ENCODE measurements at regions not wholly inside any gene's neighbourhood (a gene's known extent, or its start where the extent isn't known, plus 50 kb on each side); places are given as distances from the start of the nearest gene placed in this dataset.

GRCh38 chr14:29223947-29224346 is 457.4 kb downstream of the FOXG1 start:
- Mint-ChIP-seq H3K4me3 (no peak overlapping the region), H3K27me3 (no peaks in the 10 kb centered on the region), H3K9me3 (peaks cover 0 to 7% of the 10 kb centered on the region in 2 donors), H3K27ac (no peak overlapping the region), H3K4me1 (no peaks in the 10 kb centered on the region)
- ATAC-seq (no peak), DNase-seq (no peak)

- no peaks in the 10 kb centered on the region for H3K4me1 Mint-ChIP-seq
- no peaks in the 10 kb centered on the region for H3K9me3 Mint-ChIP-seq
- no peak overlapping the region for H3K27ac Mint-ChIP-seq
- no peaks in the 10 kb centered on the region for H3K27me3 Mint-ChIP-seq
- H3K4me3 Mint-ChIP-seq, result no peak overlapping the region
- DNase-seq (no peak), ATAC-seq (no peak)
Measured at GRCh38 chr14:29227631-29228030, 461.0 kb downstream of the FOXG1 start.

- ATAC-seq (no peak), DNase-seq (no peak)
- Mint-ChIP-seq H3K9me3 (no peaks in the 10 kb centered on the region), H3K27me3 (no peaks in the 10 kb centered on the region), H3K4me1 (no peaks in the 10 kb centered on the region), H3K4me3 (no peak overlapping the region), H3K27ac (no peak overlapping the region)
Measured at GRCh38 chr14:29232153-29232552, 465.6 kb downstream of the FOXG1 start.

- no peaks in the 10 kb centered on the region for H3K27me3 Mint-ChIP-seq
- ATAC-seq, result no peak
- H3K9me3 Mint-ChIP-seq, result no peaks in the 10 kb centered on the region
- H3K27ac Mint-ChIP-seq, result no peak overlapping the region
- no peak overlapping the region for H3K4me3 Mint-ChIP-seq
- no peaks in the 10 kb centered on the region for H3K4me1 Mint-ChIP-seq
- DNase-seq, result no peak
Measured at GRCh38 chr14:29232711-29233110, 466.1 kb downstream of the FOXG1 start.

GRCh38 chr14:29233188-29233587 is 466.6 kb downstream of the FOXG1 start:
- H3K27me3 Mint-ChIP-seq, result no peaks in the 10 kb centered on the region
- no peaks in the 10 kb centered on the region for H3K4me1 Mint-ChIP-seq
- no peak overlapping the region for H3K4me3 Mint-ChIP-seq
- DNase-seq, result no peak
- no peaks in the 10 kb centered on the region for H3K9me3 Mint-ChIP-seq
- ATAC-seq, result no peak
- no peak overlapping the region for H3K27ac Mint-ChIP-seq

- DNase-seq (no peak), ATAC-seq (no peak)
- H3K9me3 Mint-ChIP-seq, result no peaks in the 10 kb centered on the region
- no peaks in the 10 kb centered on the region for H3K4me1 Mint-ChIP-seq
- no peak overlapping the region for H3K27ac Mint-ChIP-seq
- H3K27me3 Mint-ChIP-seq, result no peaks in the 10 kb centered on the region
- H3K4me3 Mint-ChIP-seq, result no peak overlapping the region
Measured at GRCh38 chr14:29235991-29236390, 469.4 kb downstream of the FOXG1 start.

GRCh38 chr14:29236401-29236800 is 469.8 kb downstream of the FOXG1 start:
- no peak overlapping the region for H3K4me3 Mint-ChIP-seq
- ATAC-seq, result no peak
- no peak overlapping the region for H3K27ac Mint-ChIP-seq
- no peaks in the 10 kb centered on the region for H3K4me1 Mint-ChIP-seq
- H3K9me3 Mint-ChIP-seq, result no peaks in the 10 kb centered on the region
- no peak for DNase-seq
- H3K27me3 Mint-ChIP-seq, result no peaks in the 10 kb centered on the region

GRCh38 chr14:29236848-29237247 is 470.3 kb downstream of the FOXG1 start:
- no peaks in the 10 kb centered on the region for H3K4me1 Mint-ChIP-seq
- no peak overlapping the region for H3K27ac Mint-ChIP-seq
- H3K9me3 Mint-ChIP-seq, result no peaks in the 10 kb centered on the region
- DNase-seq (no peak), ATAC-seq (no peak)
- no peaks in the 10 kb centered on the region for H3K27me3 Mint-ChIP-seq
- no peak overlapping the region for H3K4me3 Mint-ChIP-seq

GRCh38 chr14:29240066-29240465 is 473.5 kb downstream of the FOXG1 start:
- Mint-ChIP-seq H3K4me1 (no peaks in the 10 kb centered on the region), H3K27me3 (no peaks in the 10 kb centered on the region), H3K27ac (no peak overlapping the region), H3K4me3 (no peak overlapping the region), H3K9me3 (peaks cover 7 to 13% of the 10 kb centered on the region in 2 donors)
- ATAC-seq (no peak), DNase-seq (no peak)

GRCh38 chr14:29242755-29243754 is 476.5 kb downstream of the FOXG1 start:
- Mint-ChIP-seq H3K27me3 (no peaks in the 10 kb centered on the region), H3K4me1 (no peaks in the 10 kb centered on the region), H3K9me3 (peaks cover 16 to 35% of the 10 kb centered on the region in 2 donors), H3K27ac (no peak overlapping the region), H3K4me3 (no peak overlapping the region)
- ATAC-seq (no peak), DNase-seq (no peak)

GRCh38 chr14:29255692-29256091 is 489.1 kb downstream of the FOXG1 start:
- Mint-ChIP-seq H3K27ac (no peak overlapping the region), H3K27me3 (no peaks in the 10 kb centered on the region), H3K4me3 (no peak overlapping the region), H3K4me1 (no peaks in the 10 kb centered on the region), H3K9me3 (peaks cover 8 to 32% of the 10 kb centered on the region in 2 donors)
- no peak for DNase-seq
- ATAC-seq, result no peak

- H3K27me3 Mint-ChIP-seq, result no peaks in the 10 kb centered on the region
- no peaks in the 10 kb centered on the region for H3K4me1 Mint-ChIP-seq
- ATAC-seq, result no peak
- DNase-seq, result no peak
- no peak overlapping the region for H3K4me3 Mint-ChIP-seq
- H3K9me3 Mint-ChIP-seq, result peaks cover 16 to 32% of the 10 kb centered on the region in 2 donors
- no peak overlapping the region for H3K27ac Mint-ChIP-seq
Measured at GRCh38 chr14:29262979-29263378, 496.4 kb downstream of the FOXG1 start.

GRCh38 chr14:29264865-29265264 is 498.3 kb downstream of the FOXG1 start:
- no peak overlapping the region for H3K27ac Mint-ChIP-seq
- ATAC-seq, result no peak

GRCh38 chr14:29265852-29266251 is 499.3 kb downstream of the FOXG1 start:
- H3K9me3 Mint-ChIP-seq, result peaks cover 16 to 28% of the 10 kb centered on the region in 2 donors
- H3K4me1 Mint-ChIP-seq, result no peaks in the 10 kb centered on the region
- no peak overlapping the region for H3K4me3 Mint-ChIP-seq
- ATAC-seq (no peak), DNase-seq (no peak)
- no peaks in the 10 kb centered on the region for H3K27me3 Mint-ChIP-seq
- no peak overlapping the region for H3K27ac Mint-ChIP-seq

More at GRCh38 chr14:29264865-29265264, 498.3 kb downstream of the FOXG1 start:
- DNase-seq, result no peak
- Mint-ChIP-seq H3K4me1 (no peaks in the 10 kb centered on the region), H3K9me3 (peaks cover 16 to 30% of the 10 kb centered on the region in 2 donors), H3K4me3 (no peak overlapping the region), H3K27me3 (no peaks in the 10 kb centered on the region)

GRCh38 chr14:29271669-29272068 is 505.1 kb downstream of the FOXG1 start:
- ATAC-seq, result no peak
- H3K27me3 Mint-ChIP-seq, result no peaks in the 10 kb centered on the region
- H3K4me1 Mint-ChIP-seq, result no peaks in the 10 kb centered on the region
- H3K27ac Mint-ChIP-seq, result no peak overlapping the region
- no peak for DNase-seq
- H3K9me3 Mint-ChIP-seq, result peaks cover 0 to 14% of the 10 kb centered on the region in 2 donors
- no peak overlapping the region for H3K4me3 Mint-ChIP-seq

GRCh38 chr14:29273513-29273912 is 506.9 kb downstream of the FOXG1 start:
- Mint-ChIP-seq H3K27me3 (no peaks in the 10 kb centered on the region), H3K9me3 (peaks cover 0 to 7% of the 10 kb centered on the region in 2 donors), H3K4me1 (no peaks in the 10 kb centered on the region), H3K27ac (no peak overlapping the region), H3K4me3 (no peak overlapping the region)
- DNase-seq (no peak), ATAC-seq (no peak)

Data from stimulated activated naive CD8-positive, alpha-beta T cell treated with anti-CD3 and anti-CD28 coated beads, Interleukin-15, amount 100 ng/mL, for 72 hours (primary cell).